Liver (tissue), 8 donors: ENCODE measurements at regions not wholly inside any gene's neighbourhood (a gene's known extent, or its start where the extent isn't known, plus 50 kb on each side); places are given as distances from the start of the nearest gene placed in this dataset.

Experiments used
- DNase-seq: peaks from one replicate; pipeline ENCODE4 v3.0.0-alpha.2; 2017; ENCODE audit warnings: low spot score
- H3K27ac ChIP-seq, 2 donors: one replicate each; pipeline ENCODE4 v1.7.0; 2013; ENCODE audit warnings: inconsistent platforms in 2 of 2, low read length in 2 of 2, control low read depth in 1 of 2, low read depth in 1 of 2, mild to moderate bottlenecking in 1 of 2
- H3K27me3 ChIP-seq, 4 donors: one replicate each; pipeline versions ENCODE4 v1.6.1 to v1.7.0; 2013; ENCODE audit warnings: low read length in 3 of 4, inconsistent platforms in 1 of 4, mild to moderate bottlenecking in 1 of 4, moderate library complexity in 1 of 4; ENCODE audit not compliant: control insufficient read depth in 4 of 4, insufficient read depth in 4 of 4
- H3K36me3 ChIP-seq, 4 donors: one replicate each; pipeline versions ENCODE4 v1.6.1 to v1.7.0; 2013; ENCODE audit warnings: low read length in 3 of 4, mild to moderate bottlenecking in 3 of 4, low read depth in 1 of 4, moderate library complexity in 1 of 4; ENCODE audit not compliant: control insufficient read depth in 4 of 4, insufficient read depth in 3 of 4
- H3K4me1 ChIP-seq, 4 donors: one replicate each; pipeline versions ENCODE4 v1.6.1 to v1.7.0; 2013; ENCODE audit warnings: low read length in 3 of 4, mild to moderate bottlenecking in 3 of 4, moderate library complexity in 1 of 4; ENCODE audit not compliant: control insufficient read depth in 4 of 4, insufficient read depth in 4 of 4
- H3K4me3 ChIP-seq, 3 donors: one replicate each; pipeline versions ENCODE4 v1.6.1 to v1.7.0; 2013; ENCODE audit warnings: low read length in 3 of 3, control low read depth in 1 of 3, low read depth in 1 of 3, mild to moderate bottlenecking in 1 of 3
- H3K9ac ChIP-seq, 2 donors: one replicate each; pipeline ENCODE4 v1.7.0; 2013; ENCODE audit warnings: low read length in 2 of 2, mild to moderate bottlenecking in 2 of 2, moderate library complexity in 2 of 2, control low read depth in 1 of 2, low read depth in 1 of 2
- H3K9me3 ChIP-seq, 4 donors: one replicate each; pipeline versions ENCODE4 v1.6.1 to v1.7.0; 2013; ENCODE audit warnings: low read length in 3 of 4; ENCODE audit not compliant: control insufficient read depth in 4 of 4
- EGR1 ChIP-seq, 2 donors: IDR thresholded peaks; 2 replicates each; pipeline ENCODE4 v1.6.1; 2016 to 2018; ENCODE audit warnings: antibody characterized with exemption in 2 of 2, low read depth in 2 of 2
- FOXA1 ChIP-seq: IDR thresholded peaks from 2 replicates; pipeline ENCODE4 v1.6.1; 2016; ENCODE audit warnings: antibody characterized with exemption
- FOXA2 ChIP-seq: IDR thresholded peaks from 2 replicates; pipeline ENCODE4 v1.6.1; 2016; ENCODE audit warnings: antibody characterized with exemption
- GABPA ChIP-seq, 2 donors: IDR thresholded peaks in 1 of 2; conservative IDR thresholded peaks in 1 of 2; 2 replicates each; pipeline ENCODE4 v1.6.1; 2016; ENCODE audit warnings: antibody characterized with exemption in 2 of 2, mild to moderate bottlenecking in 1 of 2, moderate library complexity in 1 of 2
- HNF4A ChIP-seq, 2 donors: conservative IDR thresholded peaks; 2 replicates each; pipeline ENCODE4 v1.6.1; 2016; ENCODE audit warnings: antibody characterized with exemption in 2 of 2, mild to moderate bottlenecking in 2 of 2
- HNF4G ChIP-seq: IDR thresholded peaks from 2 replicates; pipeline ENCODE4 v1.6.1; 2016; ENCODE audit warnings: antibody characterized with exemption
- JUND ChIP-seq, 2 donors: IDR thresholded peaks; 2 replicates each; pipeline ENCODE4 v1.6.1; 2016; ENCODE audit warnings: antibody characterized with exemption in 2 of 2
- NR2F2 ChIP-seq: IDR thresholded peaks from 2 replicates; pipeline ENCODE4 v1.6.1; 2016; ENCODE audit warnings: antibody characterized with exemption
- RAD21 ChIP-seq, 2 donors: IDR thresholded peaks; 2 replicates each; pipeline ENCODE4 v1.6.1; 2016; ENCODE audit warnings: antibody characterized with exemption in 2 of 2, mild to moderate bottlenecking in 2 of 2
- RXRA ChIP-seq, 2 donors: IDR thresholded peaks; 2 replicates each; pipeline ENCODE4 v1.6.1; 2017 to 2018; ENCODE audit warnings: antibody characterized with exemption in 2 of 2, mild to moderate bottlenecking in 1 of 2
- SP1 ChIP-seq: IDR thresholded peaks from 2 replicates; pipeline ENCODE4 v1.6.1; 2018; ENCODE audit warnings: antibody characterized with exemption, mild to moderate bottlenecking
- TAF1 ChIP-seq: conservative IDR thresholded peaks from 2 replicates; pipeline ENCODE4 v1.6.1; 2016; ENCODE audit warnings: antibody characterized with exemption, mild to moderate bottlenecking
- YY1 ChIP-seq: IDR thresholded peaks from 2 replicates; pipeline ENCODE4 v1.6.1; 2016; ENCODE audit warnings: antibody characterized with exemption, mild to moderate bottlenecking
- WGBS: extraction: QIAGEN DNeasy Blood & Tissue Kit; methylation state at CpG from one replicate; pipeline ENCODE4 v1.1.7; 2013; 5-methylcytosine and 5-hydroxymethylcytosine counted together
- TF ChIP-seq, protein P1 (sequence below): IDR thresholded peaks from 2 replicates; pipeline ENCODE4 v1.6.1; 2016; ENCODE audit warnings: antibody characterized with exemption
- TF ChIP-seq, protein P2 (sequence below): IDR thresholded peaks from 2 replicates; pipeline ENCODE4 v1.6.1; 2016; ENCODE audit warnings: antibody characterized with exemption
- TF ChIP-seq, protein P3 (sequence below): fragments of 150-350 bp; IDR thresholded peaks from 2 replicates; pipeline ENCODE4 v1.5.1; 2017; ENCODE audit warnings: improper control_type of control experiment, low read depth, low read length; ENCODE audit not compliant: missing input control
- TF ChIP-seq, protein P4 (sequence below): IDR thresholded peaks from 2 replicates; pipeline ENCODE4 v1.6.1; 2016; ENCODE audit warnings: antibody characterized with exemption
- TF ChIP-seq, protein P5 (sequence below): IDR thresholded peaks from 2 replicates; pipeline ENCODE4 v1.6.1; 2016; ENCODE audit warnings: antibody characterized with exemption, mild to moderate bottlenecking
- donor health status: healthy.
- donor health status: healthy.
- donor health status: healthy.
- donor health status: healthy.
- donor health status: healthy.

DNA sequence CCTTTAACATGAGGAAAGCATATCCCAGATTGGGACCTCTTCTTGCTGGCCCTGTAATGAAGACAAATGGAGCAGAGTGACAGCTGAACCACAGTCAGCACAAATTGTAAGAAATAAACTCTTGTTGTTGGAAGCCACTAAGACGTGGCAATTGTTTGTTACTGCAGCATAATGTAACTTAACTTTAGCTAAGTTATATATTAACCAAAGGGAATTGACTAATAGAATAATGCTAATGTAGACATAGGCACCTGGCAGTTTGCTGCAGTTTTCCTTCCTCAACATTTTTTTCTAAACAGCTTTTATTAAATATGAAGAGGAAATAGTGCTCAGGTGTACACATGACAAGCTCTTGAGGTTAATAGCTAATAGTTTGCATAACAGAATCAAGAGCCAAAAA lies 300.7 kb upstream of the SLC30A5 start:
- DNase-seq: no peak
- no peaks in the 10 kb centered on the region for H3K9me3 ChIP-seq
- no peak overlapping the region for H3K4me3 ChIP-seq
- H3K27ac ChIP-seq: no peak overlapping the region
- peaks cover 0 to 5% (median 0%) of the 10 kb centered on the region in 4 donors for H3K4me1 ChIP-seq
- TF ChIP-seq HNF4A (conservative IDR thresholded peaks at IDR 0.05) (no peak), HNF4G (no peak), FOXA2 (no peak), SP1 (no peak), JUND (IDR thresholded peaks at IDR 0.05) (no peak), TAF1 (no peak), RXRA (IDR thresholded peaks at IDR 0.05) (no peak), RAD21 (IDR thresholded peaks at IDR 0.05) (no peak), EGR1 (IDR thresholded peaks at IDR 0.05; ENCODE audit: low read depth in 2 of 2) (no peak), FOXA1 (no peak), NR2F2 (no peak), GABPA (IDR thresholded peaks at IDR 0.05 in 1 of 2, conservative IDR thresholded peaks at IDR 0.05 in 1 of 2) (no peak), YY1 (no peak)
- TF ChIP-seq, protein P1, sequence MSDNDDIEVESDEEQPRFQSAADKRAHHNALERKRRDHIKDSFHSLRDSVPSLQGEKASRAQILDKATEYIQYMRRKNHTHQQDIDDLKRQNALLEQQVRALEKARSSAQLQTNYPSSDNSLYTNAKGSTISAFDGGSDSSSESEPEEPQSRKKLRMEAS: no peak
- TF ChIP-seq, protein P2, sequence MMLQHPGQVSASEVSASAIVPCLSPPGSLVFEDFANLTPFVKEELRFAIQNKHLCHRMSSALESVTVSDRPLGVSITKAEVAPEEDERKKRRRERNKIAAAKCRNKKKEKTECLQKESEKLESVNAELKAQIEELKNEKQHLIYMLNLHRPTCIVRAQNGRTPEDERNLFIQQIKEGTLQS: no peak
- TF ChIP-seq, protein P3, sequence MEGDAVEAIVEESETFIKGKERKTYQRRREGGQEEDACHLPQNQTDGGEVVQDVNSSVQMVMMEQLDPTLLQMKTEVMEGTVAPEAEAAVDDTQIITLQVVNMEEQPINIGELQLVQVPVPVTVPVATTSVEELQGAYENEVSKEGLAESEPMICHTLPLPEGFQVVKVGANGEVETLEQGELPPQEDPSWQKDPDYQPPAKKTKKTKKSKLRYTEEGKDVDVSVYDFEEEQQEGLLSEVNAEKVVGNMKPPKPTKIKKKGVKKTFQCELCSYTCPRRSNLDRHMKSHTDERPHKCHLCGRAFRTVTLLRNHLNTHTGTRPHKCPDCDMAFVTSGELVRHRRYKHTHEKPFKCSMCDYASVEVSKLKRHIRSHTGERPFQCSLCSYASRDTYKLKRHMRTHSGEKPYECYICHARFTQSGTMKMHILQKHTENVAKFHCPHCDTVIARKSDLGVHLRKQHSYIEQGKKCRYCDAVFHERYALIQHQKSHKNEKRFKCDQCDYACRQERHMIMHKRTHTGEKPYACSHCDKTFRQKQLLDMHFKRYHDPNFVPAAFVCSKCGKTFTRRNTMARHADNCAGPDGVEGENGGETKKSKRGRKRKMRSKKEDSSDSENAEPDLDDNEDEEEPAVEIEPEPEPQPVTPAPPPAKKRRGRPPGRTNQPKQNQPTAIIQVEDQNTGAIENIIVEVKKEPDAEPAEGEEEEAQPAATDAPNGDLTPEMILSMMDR: no peak
- TF ChIP-seq, protein P4, sequence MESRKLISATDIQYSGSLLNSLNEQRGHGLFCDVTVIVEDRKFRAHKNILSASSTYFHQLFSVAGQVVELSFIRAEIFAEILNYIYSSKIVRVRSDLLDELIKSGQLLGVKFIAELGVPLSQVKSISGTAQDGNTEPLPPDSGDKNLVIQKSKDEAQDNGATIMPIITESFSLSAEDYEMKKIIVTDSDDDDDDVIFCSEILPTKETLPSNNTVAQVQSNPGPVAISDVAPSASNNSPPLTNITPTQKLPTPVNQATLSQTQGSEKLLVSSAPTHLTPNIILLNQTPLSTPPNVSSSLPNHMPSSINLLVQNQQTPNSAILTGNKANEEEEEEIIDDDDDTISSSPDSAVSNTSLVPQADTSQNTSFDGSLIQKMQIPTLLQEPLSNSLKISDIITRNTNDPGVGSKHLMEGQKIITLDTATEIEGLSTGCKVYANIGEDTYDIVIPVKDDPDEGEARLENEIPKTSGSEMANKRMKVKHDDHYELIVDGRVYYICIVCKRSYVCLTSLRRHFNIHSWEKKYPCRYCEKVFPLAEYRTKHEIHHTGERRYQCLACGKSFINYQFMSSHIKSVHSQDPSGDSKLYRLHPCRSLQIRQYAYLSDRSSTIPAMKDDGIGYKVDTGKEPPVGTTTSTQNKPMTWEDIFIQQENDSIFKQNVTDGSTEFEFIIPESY: no peak
- TF ChIP-seq, protein P5, sequence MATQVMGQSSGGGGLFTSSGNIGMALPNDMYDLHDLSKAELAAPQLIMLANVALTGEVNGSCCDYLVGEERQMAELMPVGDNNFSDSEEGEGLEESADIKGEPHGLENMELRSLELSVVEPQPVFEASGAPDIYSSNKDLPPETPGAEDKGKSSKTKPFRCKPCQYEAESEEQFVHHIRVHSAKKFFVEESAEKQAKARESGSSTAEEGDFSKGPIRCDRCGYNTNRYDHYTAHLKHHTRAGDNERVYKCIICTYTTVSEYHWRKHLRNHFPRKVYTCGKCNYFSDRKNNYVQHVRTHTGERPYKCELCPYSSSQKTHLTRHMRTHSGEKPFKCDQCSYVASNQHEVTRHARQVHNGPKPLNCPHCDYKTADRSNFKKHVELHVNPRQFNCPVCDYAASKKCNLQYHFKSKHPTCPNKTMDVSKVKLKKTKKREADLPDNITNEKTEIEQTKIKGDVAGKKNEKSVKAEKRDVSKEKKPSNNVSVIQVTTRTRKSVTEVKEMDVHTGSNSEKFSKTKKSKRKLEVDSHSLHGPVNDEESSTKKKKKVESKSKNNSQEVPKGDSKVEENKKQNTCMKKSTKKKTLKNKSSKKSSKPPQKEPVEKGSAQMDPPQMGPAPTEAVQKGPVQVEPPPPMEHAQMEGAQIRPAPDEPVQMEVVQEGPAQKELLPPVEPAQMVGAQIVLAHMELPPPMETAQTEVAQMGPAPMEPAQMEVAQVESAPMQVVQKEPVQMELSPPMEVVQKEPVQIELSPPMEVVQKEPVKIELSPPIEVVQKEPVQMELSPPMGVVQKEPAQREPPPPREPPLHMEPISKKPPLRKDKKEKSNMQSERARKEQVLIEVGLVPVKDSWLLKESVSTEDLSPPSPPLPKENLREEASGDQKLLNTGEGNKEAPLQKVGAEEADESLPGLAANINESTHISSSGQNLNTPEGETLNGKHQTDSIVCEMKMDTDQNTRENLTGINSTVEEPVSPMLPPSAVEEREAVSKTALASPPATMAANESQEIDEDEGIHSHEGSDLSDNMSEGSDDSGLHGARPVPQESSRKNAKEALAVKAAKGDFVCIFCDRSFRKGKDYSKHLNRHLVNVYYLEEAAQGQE: no peak
- WGBS: 25% methylated on average over 1 of the region's 1 CpG
- H3K9ac ChIP-seq: no peak overlapping the region
- H3K36me3 ChIP-seq: no peaks in the 10 kb centered on the region
- H3K27me3 ChIP-seq: no peaks in the 10 kb centered on the region

DNA sequence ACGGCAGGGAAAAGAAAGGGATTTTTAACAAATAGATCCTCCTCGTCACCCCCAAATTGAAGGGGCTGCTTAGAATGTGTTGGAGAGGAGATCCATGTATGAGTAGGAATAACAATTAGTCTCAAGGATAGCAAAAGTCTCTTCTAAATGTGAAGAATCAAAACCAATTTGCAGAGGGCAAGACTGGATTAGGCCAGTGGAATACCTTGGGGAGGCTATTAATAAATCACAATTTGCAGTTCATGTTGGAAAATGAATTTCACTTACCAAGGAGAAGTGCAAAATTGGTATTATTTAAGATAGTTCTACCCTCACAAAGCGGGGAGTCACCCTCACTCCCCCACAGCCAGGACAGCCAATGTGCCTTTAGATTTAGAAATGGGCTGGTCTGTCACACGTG lies 299.8 kb upstream of the SLC30A5 start:
- no peaks in the 10 kb centered on the region for H3K9me3 ChIP-seq
- peaks cover 0 to 5% (median 0%) of the 10 kb centered on the region in 4 donors for H3K4me1 ChIP-seq
- 86% methylated on average over 4 of the region's 4 CpGs for WGBS
- no peak overlapping the region for H3K4me3 ChIP-seq
- no peaks in the 10 kb centered on the region for H3K27me3 ChIP-seq
- TF ChIP-seq, protein P2: no peak
- TF ChIP-seq NR2F2: no peak
- no peak for TF ChIP-seq YY1
- TF ChIP-seq RXRA (IDR thresholded peaks at IDR 0.05): no peak
- no peak for TF ChIP-seq SP1
- TF ChIP-seq GABPA (IDR thresholded peaks at IDR 0.05 in 1 of 2, conservative IDR thresholded peaks at IDR 0.05 in 1 of 2): no peak
- no peak for TF ChIP-seq HNF4A (conservative IDR thresholded peaks at IDR 0.05)
- DNase-seq: no peak
- no peak overlapping the region for H3K9ac ChIP-seq
- no peaks in the 10 kb centered on the region for H3K36me3 ChIP-seq
- no peak overlapping the region for H3K27ac ChIP-seq
